ENCODE measurements at regions not wholly inside any gene's neighbourhood (a gene's known extent, or its start where the extent isn't known, plus 50 kb on each side); places are given as distances from the start of the nearest gene placed in this dataset.
"Not testable (repeated sequence)": the region's sequence is repeated elsewhere in the genome, so short reads cannot be mapped to it uniquely, and the experiment has no call there.

GRCh38 chr14:48731260-48731659 lies 854.9 kb downstream of the RPS29 start:
- no peaks in the 10 kb centered on the region for H3K27me3 Mint-ChIP-seq
- H3K27ac Mint-ChIP-seq, result no peak overlapping the region
- H3K9me3 Mint-ChIP-seq, result peaks cover 4 to 17% (median 4%) of the 10 kb centered on the region in 3 donors
- no peaks in the 10 kb centered on the region for H3K4me1 Mint-ChIP-seq
- H3K36me3 Mint-ChIP-seq, result peaks cover 2% of the 10 kb centered on the region
- H3K4me3 Mint-ChIP-seq, result no peak overlapping the region

DNA sequence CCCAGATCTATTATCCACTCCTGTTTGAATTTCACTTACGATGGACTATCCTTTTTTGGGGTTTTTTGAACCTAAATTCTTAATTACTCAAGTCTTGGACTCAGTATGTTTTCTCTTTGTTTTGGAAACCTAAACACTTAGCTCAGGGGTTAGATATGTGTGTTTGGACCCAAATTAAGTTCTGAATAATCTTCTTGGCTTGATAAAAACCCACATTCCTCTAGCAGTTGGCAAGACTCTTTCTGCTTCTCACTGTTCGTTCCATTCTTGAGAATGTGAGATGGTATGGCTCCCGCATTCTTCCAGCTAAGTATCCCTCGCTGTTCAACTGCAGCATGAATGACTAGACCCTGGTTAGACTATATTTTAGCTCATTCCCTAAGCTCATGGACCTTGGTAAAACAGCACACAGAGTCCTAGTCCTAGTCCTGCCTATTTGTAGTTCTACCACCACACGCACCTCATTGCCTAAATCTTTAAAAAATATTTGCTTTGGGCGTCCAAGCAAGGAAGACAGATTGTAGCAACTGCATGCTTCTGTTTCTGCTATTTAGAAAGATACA lies 860.0 kb downstream of the RPS29 start:
- Mint-ChIP-seq H3K27me3 (no peaks in the 10 kb centered on the region), H3K4me1 (no peaks in the 10 kb centered on the region), H3K4me3 (no peak overlapping the region), H3K9me3 (no peaks in the 10 kb centered on the region), H3K27ac (no peak overlapping the region), H3K36me3 (no peaks in the 10 kb centered on the region)

DNA sequence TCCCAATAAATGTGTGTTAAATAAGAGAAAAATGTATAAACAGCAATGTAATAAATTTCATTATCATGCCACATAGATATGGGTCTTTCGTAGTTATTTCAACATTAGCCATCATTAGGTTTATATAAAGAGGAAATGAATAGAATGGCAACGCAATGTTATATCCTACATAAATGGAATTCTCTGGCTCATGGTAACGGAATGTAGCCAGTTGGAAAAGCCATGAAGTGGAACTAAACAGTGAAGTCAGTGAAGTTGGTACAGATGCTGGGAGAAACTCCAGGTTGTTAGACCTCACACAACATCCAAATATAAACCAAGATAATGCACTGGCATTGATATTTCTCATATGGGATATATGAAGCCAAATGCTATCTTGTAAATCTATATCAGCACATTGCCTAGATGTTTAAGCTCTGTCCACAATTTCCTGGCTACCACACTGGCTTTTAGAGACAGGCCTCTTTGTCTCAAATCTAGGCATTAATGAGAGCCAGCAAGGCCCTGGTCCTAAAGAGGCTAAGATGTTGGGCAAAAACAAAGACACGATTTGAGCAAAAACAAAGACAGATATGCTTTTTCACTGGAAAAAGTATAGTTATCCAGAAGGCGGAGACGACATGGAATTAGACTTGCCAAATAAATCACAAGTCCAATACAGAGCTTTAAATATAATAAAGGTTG lies 861.0 kb downstream of the RPS29 start:
- Mint-ChIP-seq H3K9me3 (no peaks in the 10 kb centered on the region), H3K36me3 (no peaks in the 10 kb centered on the region), H3K4me1 (no peaks in the 10 kb centered on the region), H3K4me3 (no peak overlapping the region), H3K27me3 (no peaks in the 10 kb centered on the region), H3K27ac (no peak overlapping the region)

DNA sequence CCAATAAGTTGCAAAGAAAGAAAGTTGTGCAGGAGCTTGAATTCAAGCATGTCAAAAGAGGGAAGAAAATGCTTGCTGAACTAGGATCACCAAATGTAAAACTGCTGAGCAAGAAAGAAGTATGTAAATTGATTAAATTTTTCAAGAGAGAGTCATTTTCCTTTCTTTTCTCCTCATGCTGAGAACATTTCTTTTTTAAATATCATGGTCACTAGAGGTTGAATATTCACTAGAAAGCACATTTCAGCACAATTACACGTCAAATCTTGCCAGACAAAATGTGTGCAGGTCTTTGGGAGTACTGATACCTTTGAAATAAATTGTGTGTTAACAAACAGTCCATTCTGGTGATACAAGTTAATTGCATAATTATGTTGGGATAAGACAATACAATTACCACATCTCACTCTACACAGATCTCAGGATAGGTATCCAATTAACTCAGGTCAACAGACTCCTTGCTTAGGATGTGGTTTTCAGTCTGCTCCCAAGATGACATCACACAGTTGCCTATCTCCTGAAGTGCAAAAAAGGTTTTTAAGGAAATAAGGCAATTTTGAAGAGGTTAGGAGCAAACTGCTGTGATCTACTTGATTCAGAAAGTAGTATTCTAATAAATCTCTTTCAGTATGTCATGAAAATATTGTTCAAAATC lies 862.2 kb downstream of the RPS29 start:
- no peaks in the 10 kb centered on the region for H3K27me3 Mint-ChIP-seq
- H3K4me1 Mint-ChIP-seq, result no peaks in the 10 kb centered on the region
- no peak overlapping the region for H3K4me3 Mint-ChIP-seq
- H3K36me3 Mint-ChIP-seq, result no peaks in the 10 kb centered on the region
- no peaks in the 10 kb centered on the region for H3K9me3 Mint-ChIP-seq
- no peak overlapping the region for H3K27ac Mint-ChIP-seq

GRCh38 chr14:48714366-48714765 lies 871.8 kb downstream of the RPS29 start:
- H3K27ac Mint-ChIP-seq, result no peak overlapping the region
- no peaks in the 10 kb centered on the region for H3K27me3 Mint-ChIP-seq
- H3K4me1 Mint-ChIP-seq, result no peaks in the 10 kb centered on the region
- peaks cover 1 to 7% (median 2%) of the 10 kb centered on the region in 3 donors for H3K9me3 Mint-ChIP-seq
- H3K36me3 Mint-ChIP-seq, result no peaks in the 10 kb centered on the region
- H3K4me3 Mint-ChIP-seq, result no peak overlapping the region

- no peaks in the 10 kb centered on the region for H3K36me3 Mint-ChIP-seq
- H3K4me3 Mint-ChIP-seq, result no peak overlapping the region
- peaks cover 0 to 3% (median 0%) of the 10 kb centered on the region in 3 donors for H3K4me1 Mint-ChIP-seq
- no peak overlapping the region for H3K27ac Mint-ChIP-seq
- H3K9me3 Mint-ChIP-seq, result peaks cover 0 to 2% (median 0%) of the 10 kb centered on the region in 3 donors
- H3K27me3 Mint-ChIP-seq, result no peaks in the 10 kb centered on the region
These were observed 876.0 kb downstream of the RPS29 start for GRCh38 chr14:48710133-48710532.

DNA sequence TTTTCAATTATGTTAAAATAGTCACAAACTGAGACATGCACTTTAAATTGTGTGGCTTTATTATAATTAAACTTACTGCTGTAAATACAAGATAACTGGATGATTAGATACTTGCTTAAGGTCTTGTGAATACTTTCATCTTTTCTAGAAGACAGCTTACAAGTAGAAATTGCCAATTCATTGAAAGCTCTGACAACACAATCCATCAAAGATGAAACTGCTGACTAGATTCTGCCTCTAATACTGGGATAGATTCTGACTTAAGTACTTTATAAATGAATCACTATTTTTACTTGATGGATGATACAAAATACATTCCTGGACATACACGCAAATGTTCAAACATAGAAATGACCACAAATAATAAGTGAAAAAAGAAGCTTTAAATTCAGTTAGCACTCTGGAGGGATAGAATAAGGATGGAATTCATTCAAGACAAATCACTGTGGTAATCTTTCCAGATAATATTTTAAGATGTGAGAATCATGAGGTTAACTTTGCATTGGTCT lies 876.8 kb downstream of the RPS29 start:
- no peaks in the 10 kb centered on the region for H3K27me3 Mint-ChIP-seq
- H3K27ac Mint-ChIP-seq, result no peak overlapping the region
- H3K9me3 Mint-ChIP-seq, result peaks cover 0 to 2% (median 0%) of the 10 kb centered on the region in 3 donors
- peaks cover 0 to 3% (median 0%) of the 10 kb centered on the region in 3 donors for H3K4me1 Mint-ChIP-seq
- H3K36me3 Mint-ChIP-seq, result no peaks in the 10 kb centered on the region
- H3K4me3 Mint-ChIP-seq, result no peak overlapping the region

DNA sequence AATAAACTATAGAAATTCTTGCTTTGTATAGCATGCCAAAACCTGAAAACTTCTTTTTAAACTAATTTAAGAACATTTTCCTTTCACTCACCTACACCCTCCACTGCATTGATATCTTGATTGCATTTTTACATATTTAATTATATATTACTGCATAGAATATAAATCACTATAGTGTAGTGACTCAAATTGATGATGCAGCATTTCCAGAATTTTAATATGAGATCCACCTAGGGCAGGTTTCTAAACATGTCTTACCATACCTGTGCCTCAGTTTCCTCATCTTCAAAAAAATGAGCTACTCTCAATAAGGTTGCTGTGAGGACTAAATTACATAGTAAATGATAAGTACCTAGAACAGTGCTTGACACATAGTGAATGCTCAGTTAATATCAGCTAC lies 881.5 kb downstream of the RPS29 start:
- no peaks in the 10 kb centered on the region for H3K36me3 Mint-ChIP-seq

GRCh38 chr14:48703728-48704467 lies 882.3 kb downstream of the RPS29 start:
- Mint-ChIP-seq H3K9me3 (peaks cover 0 to 7% (median 2%) of the 10 kb centered on the region in 3 donors), H3K27ac (no peak overlapping the region), H3K4me3 (no peak overlapping the region), H3K27me3 (no peaks in the 10 kb centered on the region), H3K4me1 (peaks cover 0 to 8% (median 0%) of the 10 kb centered on the region in 3 donors), H3K36me3 (no peaks in the 10 kb centered on the region)

More for the DNA sequence above, 881.5 kb downstream of the RPS29 start:
- Mint-ChIP-seq H3K9me3 (peaks cover 0 to 1% (median 0%) of the 10 kb centered on the region in 3 donors), H3K27me3 (no peaks in the 10 kb centered on the region), H3K4me3 (no peak overlapping the region), H3K4me1 (peaks cover 0 to 8% (median 0%) of the 10 kb centered on the region in 3 donors), H3K27ac (no peak overlapping the region)

DNA sequence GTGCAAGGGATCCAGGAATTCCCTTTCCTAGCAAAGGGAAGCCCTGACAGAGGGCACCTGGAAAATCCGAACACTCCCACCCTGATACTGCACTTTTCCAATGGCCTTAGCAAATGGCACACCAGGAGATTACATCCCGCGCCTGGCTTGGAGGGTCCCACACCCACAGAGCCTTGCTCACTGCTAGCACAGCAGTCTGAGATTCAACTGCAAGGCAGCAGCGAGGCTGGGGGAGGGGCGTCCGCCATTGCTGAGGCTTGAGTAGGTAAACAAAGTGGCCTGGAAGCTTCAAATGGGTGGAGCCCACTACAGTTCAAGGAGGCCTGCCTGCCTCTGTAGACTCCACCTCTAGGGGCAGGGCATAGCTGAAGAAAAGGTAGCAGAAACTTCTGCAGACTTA lies 888.8 kb downstream of the RPS29 start:
- H3K27me3 Mint-ChIP-seq, H3K36me3 Mint-ChIP-seq, H3K4me3 Mint-ChIP-seq, H3K27ac Mint-ChIP-seq, H3K4me1 Mint-ChIP-seq: not testable (repeated sequence)
- peaks cover 2 to 12% (median 3%) of the 10 kb centered on the region in 3 donors for H3K9me3 Mint-ChIP-seq

DNA sequence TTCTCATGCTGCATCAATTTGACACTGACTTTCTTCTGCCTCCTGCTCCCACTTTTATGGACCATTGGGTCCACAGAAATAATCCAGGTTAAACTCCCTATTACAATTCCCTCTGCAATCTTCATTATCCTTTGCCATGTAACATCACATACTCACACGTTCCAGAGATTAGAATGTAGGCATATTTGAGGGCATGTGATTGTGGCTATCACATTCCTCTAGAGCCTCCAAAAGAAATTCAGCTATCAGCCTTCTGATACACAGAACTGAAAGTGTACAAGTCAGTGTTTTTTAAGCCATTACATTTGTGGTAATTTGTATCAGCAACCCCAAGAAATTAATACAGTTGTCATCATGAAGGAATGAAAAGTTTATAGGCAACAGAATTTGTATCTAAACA lies 892.4 kb downstream of the RPS29 start:
- no peak overlapping the region for H3K27ac Mint-ChIP-seq
- H3K9me3 Mint-ChIP-seq, result peaks cover 0 to 4% (median 3%) of the 10 kb centered on the region in 3 donors
- H3K4me1 Mint-ChIP-seq, result peaks cover 0 to 1% (median 0%) of the 10 kb centered on the region in 3 donors
- H3K4me3 Mint-ChIP-seq, result no peak overlapping the region
- no peaks in the 10 kb centered on the region for H3K27me3 Mint-ChIP-seq
- peaks cover 2% of the 10 kb centered on the region for H3K36me3 Mint-ChIP-seq

- Mint-ChIP-seq H3K27me3 (no peaks in the 10 kb centered on the region), H3K36me3 (peaks cover 2% of the 10 kb centered on the region), H3K9me3 (no peaks in the 10 kb centered on the region), H3K27ac (no peak overlapping the region), H3K4me3 (no peak overlapping the region), H3K4me1 (peaks cover 0 to 1% (median 0%) of the 10 kb centered on the region in 3 donors)
These were observed 895.8 kb downstream of the RPS29 start for GRCh38 chr14:48690349-48690748.

- no peaks in the 10 kb centered on the region for H3K27me3 Mint-ChIP-seq
- H3K4me1 Mint-ChIP-seq, result no peaks in the 10 kb centered on the region
- no peaks in the 10 kb centered on the region for H3K9me3 Mint-ChIP-seq
- H3K27ac Mint-ChIP-seq, result no peak overlapping the region
- H3K36me3 Mint-ChIP-seq, result peaks cover 2% of the 10 kb centered on the region
- H3K4me3 Mint-ChIP-seq, result no peak overlapping the region
These were observed 899.5 kb downstream of the RPS29 start for GRCh38 chr14:48686650-48687049.

DNA sequence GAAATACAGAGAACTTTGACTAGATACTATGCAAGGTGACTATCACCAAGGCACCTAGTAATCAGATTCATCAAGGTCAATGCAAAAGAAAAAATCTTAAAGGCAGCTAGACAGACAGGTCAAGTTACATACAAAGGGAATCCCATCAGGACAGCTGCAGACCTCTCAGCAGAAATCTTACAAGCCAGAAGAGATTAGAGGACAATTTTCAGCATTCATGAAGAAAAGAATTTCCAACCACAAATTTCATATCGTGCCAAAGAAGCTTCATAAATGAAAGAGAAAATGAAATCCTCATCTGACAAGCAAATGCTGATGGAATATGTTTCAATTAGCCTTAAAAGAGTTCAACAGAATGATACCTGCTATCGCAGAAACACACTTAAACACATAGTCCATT lies 913.7 kb downstream of the RPS29 start:
- peaks cover 3 to 11% (median 5%) of the 10 kb centered on the region in 3 donors for H3K9me3 Mint-ChIP-seq
- no peaks in the 10 kb centered on the region for H3K4me1 Mint-ChIP-seq
- no peak overlapping the region for H3K27ac Mint-ChIP-seq
- no peaks in the 10 kb centered on the region for H3K36me3 Mint-ChIP-seq
- H3K27me3 Mint-ChIP-seq, result no peaks in the 10 kb centered on the region
- no peak overlapping the region for H3K4me3 Mint-ChIP-seq

- Mint-ChIP-seq H3K36me3 (no peaks in the 10 kb centered on the region), H3K4me3 (no peak overlapping the region), H3K27me3 (no peaks in the 10 kb centered on the region), H3K9me3 (peaks cover 1 to 10% (median 5%) of the 10 kb centered on the region in 3 donors), H3K4me1 (no peaks in the 10 kb centered on the region), H3K27ac (no peak overlapping the region)
These were observed 915.2 kb downstream of the RPS29 start for GRCh38 chr14:48670939-48671338.

Data from IgD-negative memory B cell (primary cell).